ENCODE measurements at regions not wholly inside any gene's neighbourhood (a gene's known extent, or its start where the extent isn't known, plus 50 kb on each side); places are given as distances from the start of the nearest gene placed in this dataset.

DNA sequence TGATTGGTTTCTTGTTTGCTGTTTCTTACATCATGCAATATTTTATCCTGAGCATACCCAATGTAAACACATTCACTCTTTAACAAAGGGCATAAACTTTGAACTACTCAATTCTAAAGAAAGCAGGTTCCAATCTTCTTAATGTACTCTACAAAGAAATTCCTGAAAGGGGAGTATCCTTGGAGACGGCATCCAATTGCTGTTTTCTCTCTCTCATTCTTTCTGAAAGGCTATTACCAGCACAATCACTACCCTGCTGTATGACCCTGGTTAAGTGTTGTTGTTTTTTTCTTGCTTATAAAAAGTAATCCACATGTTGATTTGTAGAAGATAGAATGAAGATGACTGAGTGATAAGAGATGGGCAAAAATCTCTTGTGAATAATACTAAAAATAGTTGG is 176.0 kb downstream of the ZNF365 start:
- DNase-seq (ENCODE audit: low read depth), result no peak
- no peak overlapping the region for H3K4me3 ChIP-seq (ENCODE audit: low read depth, low read length)
- TF ChIP-seq MYC (IDR thresholded peaks at IDR 0.05; ENCODE audit: low read depth, low read length), result no peak
- TF ChIP-seq, protein P1, sequence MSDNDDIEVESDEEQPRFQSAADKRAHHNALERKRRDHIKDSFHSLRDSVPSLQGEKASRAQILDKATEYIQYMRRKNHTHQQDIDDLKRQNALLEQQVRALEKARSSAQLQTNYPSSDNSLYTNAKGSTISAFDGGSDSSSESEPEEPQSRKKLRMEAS (IDR thresholded peaks at IDR 0.05; ENCODE audit: low read depth, low read length), result no peak
- TF ChIP-seq POLR2A (IDR thresholded peaks at IDR 0.05; ENCODE audit: extremely low read depth, insufficient read length), result no peak
- TF ChIP-seq, protein P2, sequence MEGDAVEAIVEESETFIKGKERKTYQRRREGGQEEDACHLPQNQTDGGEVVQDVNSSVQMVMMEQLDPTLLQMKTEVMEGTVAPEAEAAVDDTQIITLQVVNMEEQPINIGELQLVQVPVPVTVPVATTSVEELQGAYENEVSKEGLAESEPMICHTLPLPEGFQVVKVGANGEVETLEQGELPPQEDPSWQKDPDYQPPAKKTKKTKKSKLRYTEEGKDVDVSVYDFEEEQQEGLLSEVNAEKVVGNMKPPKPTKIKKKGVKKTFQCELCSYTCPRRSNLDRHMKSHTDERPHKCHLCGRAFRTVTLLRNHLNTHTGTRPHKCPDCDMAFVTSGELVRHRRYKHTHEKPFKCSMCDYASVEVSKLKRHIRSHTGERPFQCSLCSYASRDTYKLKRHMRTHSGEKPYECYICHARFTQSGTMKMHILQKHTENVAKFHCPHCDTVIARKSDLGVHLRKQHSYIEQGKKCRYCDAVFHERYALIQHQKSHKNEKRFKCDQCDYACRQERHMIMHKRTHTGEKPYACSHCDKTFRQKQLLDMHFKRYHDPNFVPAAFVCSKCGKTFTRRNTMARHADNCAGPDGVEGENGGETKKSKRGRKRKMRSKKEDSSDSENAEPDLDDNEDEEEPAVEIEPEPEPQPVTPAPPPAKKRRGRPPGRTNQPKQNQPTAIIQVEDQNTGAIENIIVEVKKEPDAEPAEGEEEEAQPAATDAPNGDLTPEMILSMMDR (IDR thresholded peaks at IDR 0.05; ENCODE audit: low read depth, low read length), result no peak

DNA sequence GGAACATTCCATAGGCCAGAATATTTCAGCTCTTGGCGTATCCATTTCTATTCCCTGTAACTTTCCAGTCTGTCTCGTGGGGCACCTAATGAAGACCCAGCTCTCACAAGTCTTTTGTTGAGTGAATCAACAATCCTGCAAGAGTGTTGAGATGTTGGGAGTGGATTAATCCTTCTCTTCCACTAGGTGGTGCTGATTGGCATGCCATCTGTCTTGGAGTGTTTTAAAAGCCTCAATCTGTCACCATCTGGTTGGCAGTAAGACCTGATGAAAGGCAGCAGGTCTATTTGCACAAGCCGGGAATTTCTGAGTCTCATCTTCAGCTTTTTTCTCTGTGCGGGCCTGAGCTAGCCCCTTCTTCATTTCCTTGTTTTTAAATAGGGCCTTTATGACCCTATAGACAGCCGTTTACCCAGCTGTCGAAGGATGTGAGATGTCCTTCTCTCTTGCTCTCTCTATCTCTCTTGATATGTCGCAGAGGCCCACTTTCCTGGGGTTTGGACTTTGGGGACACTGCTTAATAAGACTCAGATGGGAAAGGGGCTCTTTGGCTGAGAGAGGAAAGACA is 180.5 kb downstream of the ZNF365 start:
- TF ChIP-seq, protein P1 (IDR thresholded peaks at IDR 0.05; ENCODE audit: low read depth, low read length), result no peak
- TF ChIP-seq MYC (IDR thresholded peaks at IDR 0.05; ENCODE audit: low read depth, low read length) (0 out of 2 replicates have a peak, but pooled peaks have one; percentile 24), POLR2A (IDR thresholded peaks at IDR 0.05; ENCODE audit: extremely low read depth, insufficient read length) (no peak)
- TF ChIP-seq, protein P2 (IDR thresholded peaks at IDR 0.05; ENCODE audit: low read depth, low read length), result peak; percentile 61
- H3K4me3 ChIP-seq (ENCODE audit: low read depth, low read length), result no peak overlapping the region
- peak; percentile 62 for DNase-seq (ENCODE audit: low read depth)

DNA sequence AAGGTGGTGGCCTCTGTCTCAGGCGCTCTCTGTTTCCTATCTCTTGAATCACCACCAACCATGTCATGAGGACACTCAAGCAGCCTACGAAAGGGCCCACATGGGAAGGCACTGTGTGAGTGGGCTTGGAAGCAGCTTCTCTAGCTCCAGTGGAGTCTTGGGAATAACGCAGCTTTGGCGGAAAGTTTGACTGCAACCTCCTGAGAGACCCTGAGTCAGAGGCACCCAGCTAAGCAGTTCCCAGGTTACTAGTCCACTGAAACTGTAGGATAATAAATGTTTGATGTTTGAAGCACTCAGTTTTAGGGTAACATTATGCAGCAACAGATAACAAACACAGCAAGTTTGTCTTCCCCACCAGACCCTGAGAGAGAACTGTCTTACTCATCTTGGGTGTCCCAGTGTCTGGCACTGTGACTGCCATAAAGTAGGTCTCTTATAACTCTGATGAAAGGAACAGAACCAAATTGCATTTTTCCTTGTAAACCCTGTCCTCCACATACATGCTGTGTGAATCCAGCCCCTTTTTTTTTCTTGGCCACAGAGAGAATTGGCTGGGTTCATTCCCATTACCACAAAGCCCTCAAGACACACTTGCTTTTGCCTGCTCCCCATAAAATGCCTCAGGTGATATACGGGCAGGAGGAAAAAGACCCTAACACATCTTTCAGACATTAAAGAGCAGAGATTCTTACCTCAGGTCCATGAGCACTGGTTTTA is 185.5 kb downstream of the ZNF365 start:
- H3K4me3 ChIP-seq (ENCODE audit: low read depth, low read length), result no peak overlapping the region
- DNase-seq (ENCODE audit: low read depth), result no peak
- TF ChIP-seq, protein P1 (IDR thresholded peaks at IDR 0.05; ENCODE audit: low read depth, low read length), result no peak
- TF ChIP-seq MYC (IDR thresholded peaks at IDR 0.05; ENCODE audit: low read depth, low read length) (no peak), POLR2A (IDR thresholded peaks at IDR 0.05; ENCODE audit: extremely low read depth, insufficient read length) (no peak)
- TF ChIP-seq, protein P2 (IDR thresholded peaks at IDR 0.05; ENCODE audit: low read depth, low read length), result no peak

DNA sequence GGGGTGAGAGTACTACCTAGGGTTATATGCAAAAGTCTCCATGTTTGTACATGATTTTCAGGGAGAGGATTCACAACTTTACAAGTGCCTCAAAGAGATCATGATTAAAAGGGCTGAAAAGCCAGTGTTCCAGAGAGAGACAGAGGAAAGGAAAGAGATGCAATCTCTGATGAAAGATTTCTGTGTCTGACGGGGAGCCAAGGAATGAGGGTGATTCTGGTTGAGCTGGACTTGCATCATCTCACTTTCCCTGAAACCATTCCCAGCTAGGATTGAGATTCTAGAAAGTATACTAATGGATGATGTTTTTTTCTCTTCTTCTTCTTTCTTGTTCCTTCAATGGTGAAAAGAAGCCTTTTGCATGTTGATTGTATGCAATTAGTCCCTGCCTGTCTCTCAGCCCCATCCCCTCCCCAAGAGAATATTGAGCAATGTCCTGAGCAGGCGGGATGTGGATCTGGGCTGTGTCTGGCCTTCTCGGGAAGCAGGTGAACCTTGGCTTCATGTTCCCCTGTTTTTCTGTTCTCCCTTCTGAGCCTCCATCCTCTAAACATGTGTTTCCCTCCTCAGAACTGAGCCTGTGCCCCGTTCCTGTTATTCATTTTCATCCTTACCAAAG is 186.1 kb downstream of the ZNF365 start:
- no peak overlapping the region for H3K4me3 ChIP-seq (ENCODE audit: low read depth, low read length)
- no peak for DNase-seq (ENCODE audit: low read depth)
- TF ChIP-seq, protein P2 (IDR thresholded peaks at IDR 0.05; ENCODE audit: low read depth, low read length), result no peak
- TF ChIP-seq, protein P1 (IDR thresholded peaks at IDR 0.05; ENCODE audit: low read depth, low read length), result no peak
- TF ChIP-seq MYC (IDR thresholded peaks at IDR 0.05; ENCODE audit: low read depth, low read length), result no peak
- no peak for TF ChIP-seq POLR2A (IDR thresholded peaks at IDR 0.05; ENCODE audit: extremely low read depth, insufficient read length)

DNA sequence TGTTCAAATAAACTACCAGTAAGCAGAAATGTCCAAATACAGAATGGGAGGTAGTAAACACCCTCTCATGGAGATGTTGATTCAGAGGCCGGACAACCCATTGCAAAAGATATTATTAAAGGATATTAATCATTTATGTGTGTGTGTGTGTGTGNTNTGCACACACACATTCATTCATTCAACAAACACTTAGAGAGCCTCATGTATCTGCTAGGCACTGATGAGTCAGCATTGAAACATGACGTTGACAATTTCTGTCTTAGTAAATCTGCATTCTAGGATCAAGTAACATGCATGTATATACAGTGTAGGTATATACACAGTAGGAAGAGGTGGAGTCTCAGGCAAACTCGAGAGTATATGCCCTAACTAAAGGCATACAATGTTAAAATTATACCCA is 187.0 kb downstream of the ZNF365 start:
- DNase-seq (ENCODE audit: low read depth), result no peak
- no peak overlapping the region for H3K4me3 ChIP-seq (ENCODE audit: low read depth, low read length)
- TF ChIP-seq POLR2A (IDR thresholded peaks at IDR 0.05; ENCODE audit: extremely low read depth, insufficient read length) (no peak), MYC (IDR thresholded peaks at IDR 0.05; ENCODE audit: low read depth, low read length) (no peak)
- TF ChIP-seq, protein P1 (IDR thresholded peaks at IDR 0.05; ENCODE audit: low read depth, low read length), result no peak
- TF ChIP-seq, protein P2 (IDR thresholded peaks at IDR 0.05; ENCODE audit: low read depth, low read length), result no peak
